Progenitor cell of endocrine pancreas (in vitro differentiated cells): ENCODE measurements at regions not wholly inside any gene's neighbourhood (a gene's known extent, or its start where the extent isn't known, plus 50 kb on each side); places are given as distances from the start of the nearest gene placed in this dataset.
"Not testable (repeated sequence)": the region's sequence is repeated elsewhere in the genome, so short reads cannot be mapped to it uniquely, and the experiment has no call there.

Source experiments
- DNase-seq: peaks from one replicate; pipeline ENCODE4 v3.0.0; 2021; ENCODE audit warnings: low spot score; ENCODE audit not compliant: unreplicated experiment
- H3K27ac Mint-ChIP-seq: 2 replicates; pipeline ENCODE4 v1.8.0; 2021; ENCODE audit warnings: mild to moderate bottlenecking, moderate library complexity, mixed read lengths
- H3K27me3 Mint-ChIP-seq: 2 replicates; pipeline ENCODE4 v1.8.0; 2021; ENCODE audit warnings: mixed read lengths
- H3K36me3 Mint-ChIP-seq: 2 replicates; pipeline ENCODE4 v1.8.0; 2022; ENCODE audit warnings: mixed read lengths; ENCODE audit not compliant: insufficient read depth
- H3K4me1 Mint-ChIP-seq: 2 replicates; pipeline ENCODE4 v1.8.0; 2021; ENCODE audit warnings: low read depth, mixed read lengths
- H3K4me3 Mint-ChIP-seq: 2 replicates; pipeline ENCODE4 v1.8.0; 2021; ENCODE audit warnings: low read depth, mild to moderate bottlenecking, moderate library complexity, mixed read lengths
- H3K9me3 Mint-ChIP-seq: 2 replicates; pipeline ENCODE4 v1.8.0; 2021; ENCODE audit warnings: low read depth, mixed read lengths
- CTCF ChIP-seq: fragments of 200-600 bp; sonication (generic); IDR thresholded peaks from one replicate; pipeline ENCODE4 v1.5.0; 2021; ENCODE audit warnings: antibody characterized with exemption, mild to moderate bottlenecking; ENCODE audit not compliant: unreplicated experiment

GRCh38 chr18:4544142-4544541 lies 89.0 kb upstream of the DLGAP1 start:
- no peak for TF ChIP-seq CTCF
- peaks cover 6% of the 10 kb centered on the region for H3K9me3 Mint-ChIP-seq

GRCh38 chr18:4543711-4544110 lies 88.6 kb upstream of the DLGAP1 start:
- Mint-ChIP-seq H3K9me3 (peaks cover 10% of the 10 kb centered on the region), H3K27ac (no peak overlapping the region), H3K27me3 (no peaks in the 10 kb centered on the region), H3K36me3 (no peaks in the 10 kb centered on the region), H3K4me3 (no peak overlapping the region), H3K4me1 (no peaks in the 10 kb centered on the region)
- no peak for DNase-seq
- TF ChIP-seq CTCF: no peak

More at GRCh38 chr18:4544142-4544541, 89.0 kb upstream of the DLGAP1 start:
- Mint-ChIP-seq H3K4me1 (no peaks in the 10 kb centered on the region), H3K27me3 (no peaks in the 10 kb centered on the region), H3K36me3 (no peaks in the 10 kb centered on the region), H3K27ac (no peak overlapping the region), H3K4me3 (no peak overlapping the region)
- DNase-seq: no peak

GRCh38 chr18:4541588-4541987 lies 86.5 kb upstream of the DLGAP1 start:
- Mint-ChIP-seq H3K9me3 (peaks cover 19% of the 10 kb centered on the region), H3K27ac (no peak overlapping the region), H3K27me3 (no peaks in the 10 kb centered on the region), H3K36me3 (no peaks in the 10 kb centered on the region), H3K4me3 (no peak overlapping the region), H3K4me1 (no peaks in the 10 kb centered on the region)
- no peak for DNase-seq
- no peak for TF ChIP-seq CTCF

GRCh38 chr18:4536447-4536846 lies 81.3 kb upstream of the DLGAP1 start:
- Mint-ChIP-seq H3K27ac (no peak overlapping the region), H3K9me3 (peaks cover 38% of the 10 kb centered on the region), H3K36me3 (peaks cover 5% of the 10 kb centered on the region), H3K4me3 (no peak overlapping the region), H3K4me1 (no peaks in the 10 kb centered on the region), H3K27me3 (no peaks in the 10 kb centered on the region)
- DNase-seq: no peak
- no peak for TF ChIP-seq CTCF

- no peaks in the 10 kb centered on the region for H3K27me3 Mint-ChIP-seq
- H3K4me3 Mint-ChIP-seq: no peak overlapping the region
- no peak for DNase-seq
- H3K27ac Mint-ChIP-seq: no peak overlapping the region
- TF ChIP-seq CTCF: no peak
- peaks cover 3% of the 10 kb centered on the region for H3K4me1 Mint-ChIP-seq
- H3K9me3 Mint-ChIP-seq: peaks cover 21% of the 10 kb centered on the region
- H3K36me3 Mint-ChIP-seq: peaks cover 3% of the 10 kb centered on the region
Observed at GRCh38 chr18:4528405-4528804, 73.3 kb upstream of the DLGAP1 start.

GRCh38 chr18:4527826-4528225 lies 72.7 kb upstream of the DLGAP1 start:
- not testable (repeated sequence) for H3K4me1 Mint-ChIP-seq, DNase-seq, H3K4me3 Mint-ChIP-seq, H3K27ac Mint-ChIP-seq, H3K36me3 Mint-ChIP-seq, H3K27me3 Mint-ChIP-seq
- H3K9me3 Mint-ChIP-seq: peaks cover 18% of the 10 kb centered on the region
